A673 (cell line): ENCODE measurements at regions not wholly inside any gene's neighbourhood (a gene's known extent, or its start where the extent isn't known, plus 50 kb on each side); places are given as distances from the start of the nearest gene placed in this dataset.
A peak's percentile ranks its signal among the peaks of the same experiment; 100 is the strongest.

Experiments used
- BruUV-seq: library from RNA; stranded (reverse); fragments of 400-500 nt; replicated peaks from 2 replicates; lab custom pipeline; 2021; lab: Mats Ljungman, UMichigan
- CTCF ChIA-PET: fragments of 300-600 bp; sonication (Branson Sonifier 250); formaldehyde crosslinking; loops from one replicate; lab custom pipeline; 2022; ENCODE audit warnings: antibody characterized with exemption; lab: Charles Lee
- POLR2A ChIA-PET: fragments of 300-600 bp; sonication (Branson Sonifier 250); formaldehyde crosslinking; loops from one replicate; lab custom pipeline; 2022; ENCODE audit warnings: antibody characterized with exemption; ENCODE audit not compliant: low non-redundant PET; lab: Charles Lee
- DNase-seq: peaks from one replicate; pipeline ENCODE4 v3.0.0-alpha.2; 2015; ENCODE audit warnings: low spot score
- H3K27ac ChIP-seq: fragments of 200-600 bp; sonication (generic); 2 replicates; pipeline ENCODE4 v1.5.1; 2016; ENCODE audit warnings: mixed run types, low read depth, mild to moderate bottlenecking, mixed read lengths, antibody characterized with exemption, low read length; ENCODE audit not compliant: poor library complexity, severe bottlenecking
- H3K27me3 ChIP-seq: fragments of 200-600 bp; sonication (generic); replicated peaks from 2 replicates; pipeline ENCODE4 v1.6.1; 2017; ENCODE audit warnings: mixed run types, low read depth, mild to moderate bottlenecking, mixed read lengths, antibody characterized with exemption, low read length; ENCODE audit not compliant: insufficient read depth, poor library complexity
- H3K36me3 ChIP-seq: fragments of 200-600 bp; sonication (generic); 2 replicates; pipeline ENCODE4 v1.6.1; 2016; ENCODE audit warnings: mixed run types, mild to moderate bottlenecking, mixed read lengths, antibody characterized with exemption, low read length; ENCODE audit not compliant: insufficient read depth, poor library complexity, severe bottlenecking
- H3K4me1 ChIP-seq: fragments of 200-600 bp; sonication (generic); 2 replicates; pipeline ENCODE4 v1.6.1; 2017; ENCODE audit warnings: mixed run types, mild to moderate bottlenecking, mixed read lengths, antibody characterized with exemption, low read length; ENCODE audit not compliant: insufficient read depth, poor library complexity, severe bottlenecking
- H3K4me3 ChIP-seq: fragments of 200-600 bp; sonication (generic); 2 replicates; pipeline ENCODE4 v1.5.1; 2016; ENCODE audit warnings: low read depth, mixed run types, mild to moderate bottlenecking, mixed read lengths, low read length; ENCODE audit not compliant: poor library complexity, severe bottlenecking
- H3K9me3 ChIP-seq: fragments of 200-600 bp; sonication (generic); 2 replicates; pipeline ENCODE4 v1.6.1; 2016; ENCODE audit warnings: mixed run types, low read depth, mild to moderate bottlenecking, mixed read lengths, antibody characterized with exemption, low read length; ENCODE audit not compliant: poor library complexity, severe bottlenecking
- CTCF ChIP-seq: fragments of 300-800, 200-600 bp; sonication (generic); conservative IDR thresholded peaks from 2 replicates; pipeline ENCODE4 v1.5.1; 2017; ENCODE audit warnings: low read depth, mild to moderate bottlenecking, antibody characterized with exemption, low read length, moderate library complexity, mixed read lengths
- EZH2 ChIP-seq: fragments of 200-600 bp; sonication (generic); IDR thresholded peaks from 2 replicates; pipeline ENCODE4 v1.6.1; 2017; ENCODE audit warnings: borderline replicate concordance, low read depth, mild to moderate bottlenecking, mixed read lengths, antibody characterized with exemption, low read length; ENCODE audit not compliant: poor library complexity, severe bottlenecking
- intact Hi-C: fragments of 100-400 bp; cut with micrococcal nuclease; formaldehyde crosslinking; loops from one replicate; pipeline ENCODE4 v1.10.0; 2022; ENCODE audit not compliant: unreplicated experiment

- Histone ChIP-seq H3K27me3 (no peaks in the 10 kb centered on the region), H3K36me3 (no peaks in the 10 kb centered on the region), H3K4me3 (no peak overlapping the region), H3K27ac (peak overlapping the region; percentile 20), H3K4me1 (peaks cover 29% of the 10 kb centered on the region), H3K9me3 (no peaks in the 10 kb centered on the region)
- no TSS peak for BruUV-seq
- POLR2A ChIA-PET: no interaction called here
- peak; percentile 85 for DNase-seq
- TF ChIP-seq CTCF (no peak), EZH2 (no peak)
- intact Hi-C loops: loop anchor here (5.0 kb wide), 1 partner anchor 125 kb away; no protein-coding TSS in a partner anchor
- CTCF ChIA-PET: interaction anchor here (0.6 to 0.7 kb wide), 2 partner anchors 15 to 253 kb away, joined by 3 read pairs; no protein-coding TSS in a partner anchor
Measured at GRCh38 chr1:30126848-30127247, 596.5 kb downstream of the MATN1 start.

DNA sequence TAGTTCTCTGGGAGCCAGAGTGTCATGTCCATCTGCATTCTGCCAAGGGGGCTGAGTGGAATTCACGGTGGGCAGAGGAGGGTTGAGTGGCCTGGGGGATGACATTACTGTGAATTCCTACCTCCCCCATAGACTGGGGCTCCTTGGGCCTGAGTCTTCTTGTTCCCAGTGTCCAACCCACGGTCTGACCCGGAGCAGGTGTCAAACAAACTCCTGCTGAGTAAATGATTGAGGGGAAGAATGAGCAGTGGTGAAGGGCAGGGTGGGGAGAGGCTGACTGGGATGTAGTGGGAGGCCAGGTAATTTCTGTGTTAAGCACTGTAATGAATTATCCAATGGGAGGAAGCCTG is 597.6 kb downstream of the MATN1 start:
- no peak for DNase-seq
- peaks cover 29% of the 10 kb centered on the region for H3K4me1 ChIP-seq
- BruUV-seq: no TSS peak
- CTCF ChIA-PET: no interaction called here
- POLR2A ChIA-PET: no interaction called here
- H3K9me3 ChIP-seq: no peaks in the 10 kb centered on the region
- H3K4me3 ChIP-seq: no peak overlapping the region
- intact Hi-C loops: loop anchor here (5.0 kb wide), 1 partner anchor 127 kb away; no protein-coding TSS in a partner anchor
- TF ChIP-seq EZH2: no peak
- no peak for TF ChIP-seq CTCF
- no peaks in the 10 kb centered on the region for H3K36me3 ChIP-seq
- H3K27ac ChIP-seq: peak overlapping the region; percentile 20
- H3K27me3 ChIP-seq: no peaks in the 10 kb centered on the region

DNA sequence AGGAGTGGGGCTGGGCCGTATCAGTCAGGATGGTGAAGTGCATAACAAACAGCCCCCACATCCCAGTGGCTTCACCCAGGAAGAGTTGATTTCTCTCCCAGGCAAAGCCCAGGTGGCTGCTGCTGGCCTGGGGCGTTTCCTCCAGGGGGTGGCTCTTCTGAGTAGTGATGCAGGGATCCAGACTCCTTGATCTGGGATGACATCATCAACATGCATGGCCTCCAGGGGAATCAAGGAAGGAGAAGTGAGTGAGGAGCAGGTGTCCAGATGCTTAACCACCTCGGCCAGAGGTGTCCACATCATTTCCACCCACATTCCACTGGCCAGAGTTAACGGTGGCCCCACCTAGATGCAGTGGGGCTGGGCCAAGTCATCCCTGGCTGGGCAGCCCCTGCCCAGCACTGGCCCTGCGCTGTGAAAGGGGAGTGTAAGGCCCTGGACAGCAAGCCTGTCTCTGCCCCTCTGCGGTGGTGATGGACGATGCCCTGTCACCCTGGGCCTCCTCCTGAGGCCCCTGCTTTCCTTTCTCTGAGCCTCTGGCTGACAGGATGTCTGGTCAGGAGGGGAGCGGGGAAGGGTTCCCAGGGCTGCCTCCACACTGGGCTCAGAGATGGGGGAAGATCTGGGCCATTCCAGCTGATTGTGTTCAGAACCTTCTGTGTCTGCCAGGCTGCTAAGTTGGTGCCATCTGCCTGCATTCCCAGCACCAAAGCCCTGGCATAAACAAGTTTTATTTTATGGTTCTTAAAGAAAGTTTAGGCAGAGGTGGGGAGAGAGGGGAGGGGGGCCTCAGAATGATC is 598.2 kb downstream of the MATN1 start:
- Histone ChIP-seq H3K4me1 (peaks cover 29% of the 10 kb centered on the region), H3K27me3 (no peaks in the 10 kb centered on the region), H3K9me3 (no peaks in the 10 kb centered on the region), H3K27ac (peak overlapping the region; percentile 3), H3K36me3 (no peaks in the 10 kb centered on the region), H3K4me3 (no peak overlapping the region)
- intact Hi-C loops: loop anchor here (5.0 kb wide), 1 partner anchor 127 kb away; no protein-coding TSS in a partner anchor
- POLR2A ChIA-PET: no interaction called here
- no peak for TF ChIP-seq CTCF
- no peak for TF ChIP-seq EZH2
- CTCF ChIA-PET: no interaction called here
- no TSS peak for BruUV-seq
- no peak for DNase-seq
